ENCODE measurements at regions not wholly inside any gene's neighbourhood (a gene's known extent, or its start where the extent isn't known, plus 50 kb on each side); places are given as distances from the start of the nearest gene placed in this dataset.
A peak's percentile ranks its signal among the peaks of the same experiment; 100 is the strongest.
"Not testable (repeated sequence)": the region's sequence is repeated elsewhere in the genome, so short reads cannot be mapped to it uniquely, and the experiment has no call there.

GRCh38 chr5:66440202-66440680 lies 156.0 kb upstream of the MAST4 start:
- DNase-seq: peak in 1 of 5 donors; percentile 30
- Histone ChIP-seq H3K4me3 (no peak overlapping the region), H3K27ac (no peak overlapping the region), H3K9me3 (no peaks in the 10 kb centered on the region), H3K27me3 (no peaks in the 10 kb centered on the region), H3K4me1 (ENCODE audit: insufficient read depth) (peaks cover 3% of the 10 kb centered on the region), H3K36me3 (no peaks in the 10 kb centered on the region)
- TF ChIP-seq EP300 (IDR thresholded peaks at IDR 0.05) (no peak), CTCF (IDR thresholded peaks at IDR 0.05) (no peak), POLR2A (IDR thresholded peaks at IDR 0.05) (no peak)
- intact Hi-C loops (cut with DNase I): no loop called here
- 38 to 65% (median 56%) methylated on average over 5 of the region's 5 CpGs for WGBS, 3 donors

- Histone ChIP-seq H3K4me3 (no peak overlapping the region), H3K27ac (no peak overlapping the region), H3K27me3 (no peaks in the 10 kb centered on the region), H3K36me3 (no peaks in the 10 kb centered on the region), H3K9me3 (no peaks in the 10 kb centered on the region), H3K4me1 (ENCODE audit: insufficient read depth) (peaks cover 3% of the 10 kb centered on the region)
- TF ChIP-seq EP300 (IDR thresholded peaks at IDR 0.05): no peak
- no peak for TF ChIP-seq POLR2A (IDR thresholded peaks at IDR 0.05)
- TF ChIP-seq CTCF (IDR thresholded peaks at IDR 0.05): no peak
- 53 to 83% (median 72%) methylated on average over 1 of the region's 1 CpG for WGBS, 3 donors
- no peak for DNase-seq
- intact Hi-C loops (cut with DNase I): no loop called here
These were observed 154.8 kb upstream of the MAST4 start for GRCh38 chr5:66441351-66441750.

- Histone ChIP-seq H3K9me3 (no peaks in the 10 kb centered on the region), H3K36me3 (no peaks in the 10 kb centered on the region), H3K4me3 (no peak overlapping the region), H3K27me3 (no peaks in the 10 kb centered on the region), H3K27ac (peak overlapping the region in 1 of 2 donors; percentile 58), H3K4me1 (ENCODE audit: insufficient read depth) (peaks cover 3% of the 10 kb centered on the region)
- WGBS, 3 donors: 2 to 10% (median 5%) methylated on average over 5 of the region's 5 CpGs
- TF ChIP-seq POLR2A (IDR thresholded peaks at IDR 0.05) (no peak), EP300 (IDR thresholded peaks at IDR 0.05) (no peak), CTCF (IDR thresholded peaks at IDR 0.05) (no peak)
- peak; percentile 69 to 87 (median 82) for DNase-seq
- intact Hi-C loops (cut with DNase I): no loop called here
These were observed 153.2 kb upstream of the MAST4 start for GRCh38 chr5:66442951-66443445.

GRCh38 chr5:66443462-66444130 lies 152.6 kb upstream of the MAST4 start:
- DNase-seq: no peak
- Histone ChIP-seq H3K4me3 (no peak overlapping the region), H3K4me1 (ENCODE audit: insufficient read depth) (peaks cover 3% of the 10 kb centered on the region), H3K27ac (peak overlapping the region in 1 of 2 donors; percentile 58), H3K36me3 (no peaks in the 10 kb centered on the region), H3K9me3 (no peaks in the 10 kb centered on the region), H3K27me3 (no peaks in the 10 kb centered on the region)
- WGBS, 3 donors: 54 to 61% (median 58%) methylated on average over 4 of the region's 4 CpGs
- TF ChIP-seq POLR2A (IDR thresholded peaks at IDR 0.05): no peak
- no peak for TF ChIP-seq EP300 (IDR thresholded peaks at IDR 0.05)
- TF ChIP-seq CTCF (IDR thresholded peaks at IDR 0.05): no peak
- intact Hi-C loops (cut with DNase I): no loop called here

- H3K27me3 ChIP-seq; H3K36me3 ChIP-seq; H3K4me3 ChIP-seq; H3K27ac ChIP-seq; H3K9me3 ChIP-seq; DNase-seq; H3K4me1 ChIP-seq (ENCODE audit: insufficient read depth); intact Hi-C loops (cut with DNase I): not testable (repeated sequence)
- WGBS, 3 donors: 92 to 100% (median 93%) methylated on average over 1 of the region's 1 CpG
These were observed 148.1 kb upstream of the MAST4 start for GRCh38 chr5:66448070-66448469.

All from ovary (tissue), 7 donors.